K562 (cell line): ENCODE measurements at regions not wholly inside any gene's neighbourhood (a gene's known extent, or its start where the extent isn't known, plus 50 kb on each side); places are given as distances from the start of the nearest gene placed in this dataset.

Source experiments
- ATAC-seq: fragments of 200-7000 bp; cut with Tn5 transposase; 3 replicates; pipeline ENCODE4 v1.9.1; 2020; ENCODE audit warnings: moderate library complexity
- BruUV-seq: library from RNA; stranded (reverse); fragments of 400-500 nt; replicated peaks from 2 replicates; lab custom pipeline; 2021; lab: Mats Ljungman, UMichigan
- CTCF ChIA-PET: fragments of 300-600 bp; formaldehyde crosslinking; extraction: SDS; loops from one replicate; lab custom pipeline; 2021; ENCODE audit warnings: low intra/inter-chr PET ratio; lab: Yijun Ruan, JAX
- POLR2A ChIA-PET: fragments of 300-600, 350-650 bp; sonication (Branson Sonifier 250); formaldehyde crosslinking; extraction: SDS; loops from one replicate; lab custom pipeline; 2021; ENCODE audit warnings: antibody characterized with exemption, inconsistent platforms; lab: Yijun Ruan, JAX
- DNase-seq, 4 experiments: peaks; one replicate each; pipeline versions ENCODE4 v3.0.0 to v3.0.0-alpha.2; 2011 to 2018; ENCODE audit warnings: low spot score in 3 of 4, mixed read lengths in 3 of 4; ENCODE audit errors: extremely low read depth in 1 of 4
- FAIRE-seq: peaks from 2 replicates; lab custom pipeline; 2011; peaks lifted over from hg19 to GRCh38; lab: Jason Lieb, UNC
- H2AFZ ChIP-seq: 2 replicates; pipeline ENCODE4 v1.6.0; 2011; ENCODE audit warnings: low read depth, low read length, control low read depth, inconsistent platforms
- H3K27ac ChIP-seq: fragments of 200-600 bp; 3 replicates; pipeline ENCODE4 v1.8.0; 2011; ENCODE audit warnings: low read depth, mild to moderate bottlenecking, control low read depth, inconsistent platforms, low read length, moderate library complexity, mixed read lengths; ENCODE audit errors: extremely low read depth
- H3K27me3 ChIP-seq, 2 experiments: fragments of 300-600 bp in 1 of 2; 2 replicates in 1 of 2; 3 replicates in 1 of 2; pipeline versions ENCODE4 v1.6.0 to v1.8.0; 2011; ENCODE audit warnings: inconsistent platforms in 2 of 2, low read length in 2 of 2, mild to moderate bottlenecking in 1 of 2, mixed read lengths in 1 of 2, moderate library complexity in 1 of 2; ENCODE audit not compliant: control insufficient read depth in 2 of 2, insufficient read depth in 2 of 2
- H3K36me3 ChIP-seq: fragments of 300-600 bp; 3 replicates; pipeline ENCODE4 v1.8.0; 2011; ENCODE audit warnings: mild to moderate bottlenecking, low read length, inconsistent platforms; ENCODE audit not compliant: control insufficient read depth, insufficient read depth
- H3K4me1 ChIP-seq, 2 experiments: fragments of 200-600 bp in 1 of 2; replicated peaks in 1 of 2; 2 replicates in 1 of 2; 3 replicates in 1 of 2; pipeline versions ENCODE4 v1.5.1 to v1.8.0; 2011; ENCODE audit warnings: inconsistent platforms in 2 of 2, low read length in 2 of 2, mild to moderate bottlenecking in 1 of 2, mixed read lengths in 1 of 2, moderate library complexity in 1 of 2; ENCODE audit not compliant: control insufficient read depth in 2 of 2, insufficient read depth in 2 of 2
- H3K4me2 ChIP-seq: 2 replicates; pipeline ENCODE4 v1.6.1; 2011; ENCODE audit warnings: low read length, control low read depth, inconsistent platforms, mixed read lengths; ENCODE audit not compliant: insufficient read depth
- H3K4me3 ChIP-seq: fragments of 200-600 bp; sonication (generic), shearing (Covaris generic); 2 replicates; pipeline ENCODE4 v1.5.1; 2016; ENCODE audit warnings: control low read depth, inconsistent platforms
- H3K79me2 ChIP-seq: fragments of 200-600 bp; 3 replicates; pipeline ENCODE4 v1.8.0; 2011; ENCODE audit warnings: low read length, inconsistent platforms; ENCODE audit not compliant: control insufficient read depth, insufficient read depth
- H3K9ac ChIP-seq, 2 experiments: 2 replicates each; pipeline versions ENCODE4 v1.6.0 to v1.6.1; 2011; ENCODE audit warnings: low read depth in 2 of 2, low read length in 2 of 2, control low read depth in 1 of 2, inconsistent platforms in 1 of 2, mild to moderate bottlenecking in 1 of 2, mixed read lengths in 1 of 2; ENCODE audit not compliant: insufficient read depth in 1 of 2
- H3K9me1 ChIP-seq: one replicate; pipeline ENCODE4 v1.6.0; 2011; ENCODE audit warnings: inconsistent platforms, mild to moderate bottlenecking, low read length, moderate library complexity; ENCODE audit not compliant: control insufficient read depth, insufficient read depth
- H3K9me3 ChIP-seq: replicated peaks from 2 replicates; pipeline ENCODE4 v1.5.1; 2011; ENCODE audit warnings: low read depth, low read length, inconsistent platforms; ENCODE audit not compliant: control insufficient read depth, insufficient read depth
- H4K20me1 ChIP-seq: replicated peaks from 2 replicates; pipeline ENCODE4 v1.6.1; 2011; ENCODE audit warnings: low read length, inconsistent platforms, mixed read lengths; ENCODE audit not compliant: control insufficient read depth, insufficient read depth
- THAP12 ChIP-seq: fragments of 250-450 bp; sonication (Bioruptor Pico); IDR thresholded peaks from 2 replicates; pipeline ENCODE4 v1.9.0; 2021; ENCODE audit warnings: mild to moderate bottlenecking, inconsistent platforms
- WGBS: fragments of 100-300 bp; shearing (Covaris generic); methylation state at CpG from one replicate; pipeline ENCODE4 v1.1.6; 2016; ENCODE audit warnings: low coverage, mixed read lengths; ENCODE audit not compliant: insufficient coverage; ENCODE audit errors: missing lambda C conversion rate; 5-methylcytosine and 5-hydroxymethylcytosine counted together
- in situ Hi-C: fragments of 300-500 bp; cut with MboI; formaldehyde crosslinking; loops from 4 replicates; pipeline ENCODE4 v1.15.0; 2018; ENCODE audit warnings: inconsistent platforms, mixed read lengths
- intact Hi-C: fragments of 100-400 bp; cut with micrococcal nuclease; formaldehyde crosslinking; loops from 2 replicates; pipeline ENCODE4 v1.14.2; 2022

- 0% methylated on average over 2 of the region's 2 CpGs for WGBS
- intact Hi-C loops = no loop called here
These were observed 521.1 kb upstream of the MGAT4C start for GRCh38 chr12:86777325-86777724.

More at GRCh38 chr12:86777325-86777724, 521.1 kb upstream of the MGAT4C start:
- no peak for ATAC-seq
- no peaks in the 10 kb centered on the region for H3K27me3 ChIP-seq
- DNase-seq = no peak
- no peak for FAIRE-seq
- no peaks in the 10 kb centered on the region for H3K79me2 ChIP-seq
- no peak overlapping the region for H2AFZ ChIP-seq
- in situ Hi-C loops = no loop called here
- H3K4me3 ChIP-seq = no peak overlapping the region
- no peak overlapping the region for H3K27ac ChIP-seq
- ChIA-PET CTCF (no interaction called here), POLR2A (no interaction called here)
- H4K20me1 ChIP-seq = no peaks in the 10 kb centered on the region
- H3K36me3 ChIP-seq = no peaks in the 10 kb centered on the region
- no peaks in the 10 kb centered on the region for H3K4me1 ChIP-seq
- H3K4me2 ChIP-seq = no peak overlapping the region
- H3K9me3 ChIP-seq = no peaks in the 10 kb centered on the region
- no peak overlapping the region for H3K9ac ChIP-seq
- TF ChIP-seq THAP12 = no peak
- TF ChIP-seq, all 486 proteins: peak for 0
- no TSS peak for BruUV-seq
- no peaks in the 10 kb centered on the region for H3K9me1 ChIP-seq
